MM.1S (cell line): ENCODE measurements at regions not wholly inside any gene's neighbourhood (a gene's known extent, or its start where the extent isn't known, plus 50 kb on each side); places are given as distances from the start of the nearest gene placed in this dataset.

Experiments
- EZH2 ChIP-seq: fragments of 300-600 bp; sonication (generic); optimal IDR thresholded peaks from 2 replicates; pipeline ENCODE3; 2017; ENCODE audit warnings: low read depth, mild to moderate bottlenecking, antibody characterized with exemption, low read length, mixed read lengths
- EZH2phosphoT487 ChIP-seq: fragments of 300-600 bp; sonication (generic); IDR thresholded peaks from 2 replicates; pipeline ENCODE4 v1.6.1; 2018; ENCODE audit warnings: antibody characterized with exemption, low read length
- TF ChIP-seq, protein P1 (sequence below): fragments of 300-600 bp; sonication (generic); IDR thresholded peaks from 2 replicates; pipeline ENCODE4 v1.5.1; 2016; ENCODE audit warnings: antibody characterized with exemption, low read length, mixed read lengths

DNA sequence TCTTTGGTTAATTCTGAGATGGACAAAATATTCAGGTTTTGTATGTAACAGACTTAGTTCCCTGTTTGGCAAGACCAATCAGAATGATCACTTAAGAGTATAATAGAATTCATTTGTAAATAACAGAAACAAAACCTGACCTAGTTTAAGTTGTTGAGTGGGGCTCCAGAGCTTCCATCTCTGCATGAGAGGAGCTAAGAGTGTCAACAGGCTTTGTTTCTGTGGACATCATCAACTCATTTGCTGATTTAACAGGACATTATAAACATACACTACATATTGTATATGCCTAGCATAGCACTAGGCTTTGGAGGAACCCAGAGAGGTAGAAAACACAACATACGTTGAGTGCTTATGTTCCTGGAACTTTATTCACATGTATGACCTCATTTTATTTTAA, 75.3 kb upstream of the TRIB2 start:
- TF ChIP-seq, protein P1, sequence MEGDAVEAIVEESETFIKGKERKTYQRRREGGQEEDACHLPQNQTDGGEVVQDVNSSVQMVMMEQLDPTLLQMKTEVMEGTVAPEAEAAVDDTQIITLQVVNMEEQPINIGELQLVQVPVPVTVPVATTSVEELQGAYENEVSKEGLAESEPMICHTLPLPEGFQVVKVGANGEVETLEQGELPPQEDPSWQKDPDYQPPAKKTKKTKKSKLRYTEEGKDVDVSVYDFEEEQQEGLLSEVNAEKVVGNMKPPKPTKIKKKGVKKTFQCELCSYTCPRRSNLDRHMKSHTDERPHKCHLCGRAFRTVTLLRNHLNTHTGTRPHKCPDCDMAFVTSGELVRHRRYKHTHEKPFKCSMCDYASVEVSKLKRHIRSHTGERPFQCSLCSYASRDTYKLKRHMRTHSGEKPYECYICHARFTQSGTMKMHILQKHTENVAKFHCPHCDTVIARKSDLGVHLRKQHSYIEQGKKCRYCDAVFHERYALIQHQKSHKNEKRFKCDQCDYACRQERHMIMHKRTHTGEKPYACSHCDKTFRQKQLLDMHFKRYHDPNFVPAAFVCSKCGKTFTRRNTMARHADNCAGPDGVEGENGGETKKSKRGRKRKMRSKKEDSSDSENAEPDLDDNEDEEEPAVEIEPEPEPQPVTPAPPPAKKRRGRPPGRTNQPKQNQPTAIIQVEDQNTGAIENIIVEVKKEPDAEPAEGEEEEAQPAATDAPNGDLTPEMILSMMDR, result no peak
- no peak for TF ChIP-seq EZH2
- TF ChIP-seq EZH2phosphoT487, result no peak
